Pons (tissue), 1 donor: ENCODE measurements at regions not wholly inside any gene's neighbourhood (a gene's known extent, or its start where the extent isn't known, plus 50 kb on each side); places are given as distances from the start of the nearest gene placed in this dataset.
"Not testable (repeated sequence)": the region's sequence is repeated elsewhere in the genome, so short reads cannot be mapped to it uniquely, and the experiment has no call there.

Experiments
- DNase-seq: peaks from one replicate; pipeline ENCODE4 v3.0.0-alpha.2; 2016; ENCODE audit warnings: low spot score

- DNase-seq = no peak
Observed at GRCh38 chr2:180695586-180696401, 284.6 kb upstream of the UBE2E3 start.

GRCh38 chr2:180694445-180695421 lies 285.7 kb upstream of the UBE2E3 start:
- no peak for DNase-seq

- no peak for DNase-seq
Observed at GRCh38 chr2:180692322-180692721, 288.1 kb upstream of the UBE2E3 start.

- not testable (repeated sequence) for DNase-seq
Observed at GRCh38 chr2:180691855-180692223, 288.6 kb upstream of the UBE2E3 start.

- not testable (repeated sequence) for DNase-seq
Observed at GRCh38 chr2:180691186-180691854, 289.1 kb upstream of the UBE2E3 start.

GRCh38 chr2:180690611-180691010 lies 289.8 kb upstream of the UBE2E3 start:
- DNase-seq = no peak

GRCh38 chr2:180682871-180683270 lies 297.5 kb upstream of the UBE2E3 start:
- no peak for DNase-seq

- no peak for DNase-seq
Observed at GRCh38 chr2:180679693-180680092, 300.7 kb upstream of the UBE2E3 start.

GRCh38 chr2:180678625-180678972 lies 301.8 kb upstream of the UBE2E3 start:
- DNase-seq = no peak

GRCh38 chr2:180677930-180678624 lies 302.3 kb upstream of the UBE2E3 start:
- DNase-seq = no peak

GRCh38 chr2:180677200-180677599 lies 303.2 kb upstream of the UBE2E3 start:
- DNase-seq = no peak

GRCh38 chr2:180676520-180677025 lies 303.8 kb upstream of the UBE2E3 start:
- no peak for DNase-seq

GRCh38 chr2:180675170-180675569 lies 305.2 kb upstream of the UBE2E3 start:
- DNase-seq = no peak

- DNase-seq = no peak
Observed at GRCh38 chr2:180672377-180672776, 308.0 kb upstream of the UBE2E3 start.

- DNase-seq = no peak
Observed at GRCh38 chr2:180670302-180671003, 310.0 kb upstream of the UBE2E3 start.

- no peak for DNase-seq
Observed at GRCh38 chr2:180669016-180669415, 311.4 kb upstream of the UBE2E3 start.

- no peak for DNase-seq
Observed at GRCh38 chr2:180664507-180664906, 315.9 kb upstream of the UBE2E3 start.

GRCh38 chr2:180662941-180663471 lies 317.4 kb upstream of the UBE2E3 start:
- DNase-seq = no peak

GRCh38 chr2:180662521-180662920 lies 317.9 kb upstream of the UBE2E3 start:
- no peak for DNase-seq

GRCh38 chr2:180661686-180662030 lies 318.7 kb upstream of the UBE2E3 start:
- no peak for DNase-seq
